Bone marrow (tissue), 2 donors: ENCODE measurements at regions not wholly inside any gene's neighbourhood (a gene's known extent, or its start where the extent isn't known, plus 50 kb on each side); places are given as distances from the start of the nearest gene placed in this dataset.
A peak's percentile ranks its signal among the peaks of the same experiment; 100 is the strongest.
"Not testable (repeated sequence)": the region's sequence is repeated elsewhere in the genome, so short reads cannot be mapped to it uniquely, and the experiment has no call there.

Source experiments
- DNase-seq, 2 donors: peaks; one replicate each; lab custom pipeline; 2025; lab: John Stamatoyannopoulos, UW

DNA sequence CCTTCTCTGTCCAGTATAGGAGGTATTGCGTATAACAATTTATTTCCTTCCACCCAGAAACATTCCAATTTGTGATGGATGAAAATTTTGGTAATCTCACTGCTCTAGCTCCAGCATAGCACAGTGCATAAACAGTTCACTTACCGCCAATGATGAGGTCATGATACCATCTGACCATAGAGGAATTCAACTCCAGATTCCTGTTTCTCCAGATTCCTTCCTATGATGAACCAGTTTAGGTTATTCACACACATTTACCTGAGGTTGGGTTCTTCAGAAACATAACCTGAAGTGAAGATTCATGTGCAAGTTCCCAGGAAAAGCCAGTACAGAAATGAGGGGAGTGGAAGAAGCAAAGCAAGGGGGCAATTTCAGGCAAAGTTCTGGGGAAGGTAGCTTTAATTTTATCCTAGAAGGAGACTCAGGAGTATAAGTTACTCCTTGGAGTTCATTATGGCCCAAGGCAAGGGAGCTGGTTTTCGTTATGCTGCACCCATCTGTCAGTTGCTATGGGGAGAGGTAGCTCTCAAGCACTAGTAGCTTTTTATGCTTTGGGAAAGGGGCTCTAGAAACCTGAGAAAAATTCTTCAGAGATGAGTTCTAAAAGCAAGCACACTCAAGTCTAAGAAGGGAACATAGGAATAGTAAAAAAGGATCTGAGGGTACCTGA is 121.6 kb downstream of the CASP12 start:
- no peak for DNase-seq

DNA sequence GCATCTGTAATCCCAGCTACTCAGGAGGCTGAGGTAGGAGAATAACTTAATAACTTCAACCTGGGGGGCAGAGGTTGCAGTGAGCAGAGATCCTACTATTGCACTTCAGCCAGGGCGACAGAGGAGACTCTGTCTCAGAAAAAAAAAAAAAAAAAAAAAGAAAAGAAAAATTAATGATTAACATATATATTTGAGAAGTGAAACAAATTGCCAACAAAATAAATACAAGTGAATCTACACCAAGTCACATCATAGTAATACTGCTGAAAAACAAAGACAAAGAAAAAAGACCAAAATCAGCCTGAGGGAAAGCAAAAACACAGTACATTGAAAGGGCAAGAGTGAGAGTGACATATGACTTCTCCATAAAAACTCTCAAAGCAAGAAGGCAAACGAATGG is 123.7 kb downstream of the CASP12 start:
- no peak for DNase-seq

DNA sequence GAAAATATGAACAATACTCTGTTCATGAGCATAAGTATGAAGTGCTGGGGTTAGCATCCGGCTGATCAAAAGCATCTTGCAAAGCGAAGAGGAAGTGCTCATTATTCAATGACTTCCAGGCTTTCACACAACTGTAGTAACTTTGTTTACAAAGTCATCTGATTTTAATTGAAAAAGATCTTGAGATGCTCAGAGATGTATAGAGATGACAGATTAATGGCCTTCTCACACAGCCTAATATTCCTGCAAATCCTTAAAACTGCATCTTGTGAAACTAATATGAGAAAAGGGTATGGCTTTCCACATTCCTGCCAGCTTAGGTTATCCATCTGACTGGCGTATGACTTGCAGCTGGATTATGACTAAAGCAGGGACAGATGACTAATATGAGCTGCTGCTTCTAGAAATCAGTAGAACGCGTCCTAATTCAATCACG is 125.4 kb downstream of the CASP12 start:
- DNase-seq: peak in 1 of 2 donors; percentile 22

DNA sequence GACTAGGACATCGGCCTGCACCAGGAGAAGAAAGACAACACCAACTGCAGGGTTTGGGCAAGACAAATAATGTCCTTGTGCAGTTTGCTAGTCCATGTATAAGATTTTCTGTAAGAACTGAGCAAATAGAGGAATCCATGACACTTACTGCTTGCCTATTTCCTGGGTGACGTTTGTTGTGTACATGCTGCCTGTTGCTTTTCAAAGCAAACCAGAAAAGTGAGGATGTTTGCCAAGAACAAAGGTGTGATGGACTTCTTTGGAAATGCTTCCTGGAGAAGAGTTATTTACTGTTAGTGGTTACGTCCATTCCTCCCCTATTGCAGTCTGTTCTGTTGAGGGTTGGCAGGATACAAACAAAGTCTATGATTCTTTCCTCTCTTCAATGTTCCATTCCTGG is 126.5 kb downstream of the CASP12 start:
- no peak for DNase-seq

DNA sequence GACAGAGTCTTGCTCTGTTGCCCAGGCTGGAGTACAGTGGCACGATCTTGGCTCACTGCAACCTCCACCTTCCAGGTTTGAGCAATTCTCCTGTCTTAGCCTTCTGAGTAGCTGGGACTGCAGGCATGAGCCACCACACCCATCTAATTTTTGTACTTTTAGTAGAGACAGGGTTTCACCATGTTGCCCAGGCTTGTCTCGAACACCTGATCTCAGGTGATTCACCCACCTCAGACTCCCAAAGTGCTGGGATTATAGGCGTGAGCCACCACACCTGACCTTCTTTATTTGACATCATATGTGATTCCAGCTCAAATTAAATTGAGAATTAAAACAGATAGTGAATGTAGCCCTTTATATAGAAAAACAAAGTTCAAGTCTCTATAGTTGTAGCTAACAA is 127.2 kb downstream of the CASP12 start:
- DNase-seq: not testable (repeated sequence)

DNA sequence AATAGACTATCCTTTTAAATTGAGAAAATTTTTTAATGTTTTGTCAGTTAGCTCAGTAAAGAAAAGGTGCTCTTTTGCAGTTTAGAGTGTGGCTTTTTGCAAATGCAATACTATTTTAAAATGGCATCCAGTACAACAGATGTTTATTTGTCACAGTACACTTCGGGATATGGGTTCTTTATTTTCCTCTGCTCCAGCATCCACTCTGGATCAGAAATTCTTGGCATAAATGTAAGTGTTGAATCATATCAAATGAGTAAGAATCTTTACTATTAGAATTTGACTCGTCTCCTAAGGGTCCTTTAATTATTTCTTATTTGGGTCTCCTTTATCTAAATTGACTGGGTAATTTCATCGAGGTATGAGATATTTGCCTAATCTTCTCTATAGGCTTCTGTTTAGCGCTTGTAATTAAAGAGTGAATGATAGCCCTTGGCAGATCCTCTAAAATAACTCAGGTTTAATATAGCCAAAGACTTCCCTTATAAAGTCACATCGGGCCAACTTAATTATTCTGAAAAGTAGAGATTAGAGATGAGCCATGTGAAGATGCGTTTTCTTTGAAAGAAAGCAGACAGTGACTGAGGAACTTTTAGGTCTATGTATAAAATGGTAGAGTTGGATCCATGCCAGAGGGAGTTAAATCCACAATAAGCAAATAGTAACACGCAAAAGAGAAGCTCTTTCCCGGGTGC is 132.7 kb downstream of the CASP12 start:
- DNase-seq: no peak

DNA sequence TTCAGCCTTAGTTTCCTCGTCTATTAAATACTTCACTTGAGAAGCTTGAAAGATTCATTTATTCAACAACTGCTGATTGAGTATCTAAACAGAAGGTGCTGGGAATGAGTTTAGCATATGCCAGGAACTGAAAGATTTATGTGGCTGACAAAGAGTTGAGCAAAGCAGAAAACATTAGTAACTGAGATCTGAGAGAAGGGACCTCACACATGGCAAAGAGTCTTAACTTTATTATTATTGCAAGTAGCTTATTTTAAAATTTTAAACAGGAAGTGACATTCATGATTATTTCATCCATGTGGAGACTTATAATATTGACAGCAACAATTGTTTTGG is 133.6 kb downstream of the CASP12 start:
- peak in 1 of 2 donors; percentile 5 for DNase-seq

DNA sequence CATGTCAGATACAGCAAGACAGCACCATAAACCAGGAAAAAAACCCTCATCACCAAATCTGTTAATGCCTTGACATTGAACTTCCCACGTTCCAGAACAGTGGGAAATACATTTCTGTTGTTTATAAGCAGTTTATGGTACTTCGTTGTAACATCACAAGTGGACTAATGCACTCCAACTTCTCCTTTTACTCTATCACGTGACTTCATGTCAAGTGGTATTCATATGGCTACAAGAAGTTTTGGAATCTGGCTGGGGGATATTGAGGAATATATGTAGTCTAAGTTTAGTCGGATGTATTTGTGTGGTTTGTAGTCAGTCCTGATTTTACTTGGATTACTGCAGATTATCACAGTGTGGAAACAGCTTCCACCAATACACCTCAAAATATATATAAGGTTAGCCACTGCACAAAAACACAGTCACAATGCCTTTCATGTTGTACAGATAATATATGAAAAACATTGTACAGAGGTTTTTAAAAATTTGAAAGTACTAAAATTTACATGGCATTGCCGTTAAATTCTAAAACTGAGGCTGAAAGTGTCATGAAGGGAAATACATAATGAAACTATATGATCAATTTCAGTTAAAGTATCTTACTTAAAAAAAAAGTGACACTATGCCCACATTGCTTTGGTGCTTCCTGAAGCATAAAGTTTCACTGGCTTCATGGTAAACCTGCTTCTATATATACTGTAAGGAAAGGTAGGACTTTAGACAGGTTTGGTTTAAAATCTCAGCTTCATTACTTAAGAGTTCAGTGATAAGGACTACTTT is 134.1 kb downstream of the CASP12 start:
- DNase-seq: no peak

DNA sequence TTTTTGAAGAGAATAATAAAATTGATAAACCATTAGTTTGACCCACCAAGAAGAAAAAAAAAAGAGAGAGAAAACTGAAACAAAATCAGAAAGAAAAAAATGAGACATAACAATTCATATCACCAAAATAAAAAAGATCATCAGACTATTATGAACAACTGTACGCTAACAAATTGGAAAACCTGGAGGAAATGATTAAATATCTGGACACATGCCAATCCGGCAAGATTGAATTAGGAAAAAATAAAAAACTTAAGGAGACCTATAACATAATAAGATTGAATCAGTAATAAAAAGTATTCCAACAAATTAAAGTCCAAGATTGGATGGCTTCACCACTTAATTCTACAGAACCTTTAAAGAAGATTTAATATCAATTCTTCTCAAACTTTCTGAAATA is 136.7 kb downstream of the CASP12 start:
- no peak for DNase-seq

DNA sequence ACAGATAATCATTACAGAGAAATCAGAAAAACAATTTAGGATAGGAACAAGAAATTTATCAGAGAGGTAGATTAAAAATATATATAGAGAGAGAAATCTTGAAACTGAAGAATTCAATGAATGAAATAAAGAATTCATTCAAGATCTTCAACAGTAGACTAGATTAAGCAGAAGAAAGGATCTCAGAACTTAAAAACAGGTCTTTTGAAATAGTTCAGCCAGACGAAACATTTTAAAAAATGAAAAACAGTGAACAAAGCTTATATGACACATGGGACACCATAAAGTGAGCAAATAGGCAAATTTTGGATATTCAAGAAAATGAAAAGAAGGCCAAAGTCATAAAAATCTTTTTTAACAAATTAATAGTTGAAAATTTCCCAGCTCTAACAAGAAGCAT is 138.8 kb downstream of the CASP12 start:
- no peak for DNase-seq

DNA sequence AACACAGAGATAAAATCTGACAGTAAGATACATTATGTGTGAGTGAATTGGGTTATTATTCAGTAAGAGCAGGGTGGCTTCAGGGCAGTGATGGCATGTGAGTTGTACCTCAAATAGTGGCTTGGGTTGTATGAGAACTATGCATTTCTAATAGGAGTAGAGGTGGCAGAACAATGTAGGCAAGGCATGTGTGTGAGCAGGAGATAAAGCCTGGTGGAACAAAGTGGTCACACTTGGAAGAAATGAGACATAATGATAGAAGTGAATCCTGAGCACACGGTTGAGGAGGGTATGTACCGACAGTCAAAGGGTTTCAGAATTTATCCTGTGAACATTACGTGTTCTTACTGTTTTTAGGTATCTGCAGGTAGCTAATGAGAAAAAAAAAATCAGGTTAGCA is 159.3 kb downstream of the CASP12 start:
- DNase-seq: no peak

DNA sequence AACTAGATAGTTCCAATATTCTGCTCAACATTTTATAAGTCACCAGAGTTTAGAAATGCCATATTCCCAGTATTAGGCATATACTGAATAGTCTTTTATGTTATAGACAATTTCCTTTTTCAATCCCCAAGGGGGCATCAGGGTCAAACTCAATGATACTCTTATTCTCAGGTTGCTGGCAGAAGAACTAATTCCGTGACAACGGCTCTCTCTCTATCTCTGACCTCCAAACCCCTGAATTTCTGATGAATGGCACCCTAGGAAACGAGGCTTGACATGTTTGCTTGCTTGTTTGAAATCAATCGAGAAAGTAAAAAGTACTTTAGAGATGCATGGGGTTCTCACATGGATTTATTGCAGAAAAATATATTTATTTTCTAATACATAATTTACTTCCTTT is 160.1 kb downstream of the CASP12 start:
- no peak for DNase-seq

DNA sequence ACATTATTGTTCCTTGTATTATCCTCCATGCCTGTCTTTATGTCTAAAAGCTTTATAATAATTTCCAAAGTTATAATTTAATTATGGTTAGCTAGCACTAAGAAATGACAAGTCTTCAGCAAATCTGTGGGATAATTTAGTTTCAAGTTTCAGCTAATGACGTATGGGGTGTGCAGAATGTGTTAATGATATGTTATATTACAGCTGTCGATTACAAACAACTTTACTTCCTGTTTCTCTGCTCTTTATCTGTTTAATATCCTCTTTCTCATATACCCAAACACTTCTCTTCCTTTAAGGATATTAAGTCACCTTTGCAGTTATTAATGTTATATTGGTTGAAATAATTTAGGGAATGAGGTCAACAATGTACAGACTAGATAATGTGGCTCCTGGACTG is 161.8 kb downstream of the CASP12 start:
- peak in 1 of 2 donors; percentile 9 for DNase-seq

DNA sequence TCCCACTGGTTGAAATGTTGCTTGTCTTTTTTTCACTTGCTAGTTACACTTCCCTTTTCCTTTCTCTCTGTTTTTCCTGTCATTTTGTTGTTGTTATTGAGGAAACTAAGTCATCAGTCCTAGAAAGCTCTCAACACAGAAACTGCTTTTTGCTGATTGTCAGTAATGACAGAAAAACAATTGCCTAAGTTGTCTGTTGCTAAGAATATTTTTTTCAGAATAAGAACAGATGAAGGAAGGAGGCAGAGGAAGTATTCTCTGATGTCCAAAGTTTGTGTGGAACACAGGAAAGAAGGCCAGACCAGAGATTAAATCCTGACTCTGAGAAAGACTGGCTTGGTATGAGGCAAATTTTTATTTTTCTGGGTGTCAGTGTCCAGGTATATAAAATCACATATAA is 163.3 kb downstream of the CASP12 start:
- no peak for DNase-seq

DNA sequence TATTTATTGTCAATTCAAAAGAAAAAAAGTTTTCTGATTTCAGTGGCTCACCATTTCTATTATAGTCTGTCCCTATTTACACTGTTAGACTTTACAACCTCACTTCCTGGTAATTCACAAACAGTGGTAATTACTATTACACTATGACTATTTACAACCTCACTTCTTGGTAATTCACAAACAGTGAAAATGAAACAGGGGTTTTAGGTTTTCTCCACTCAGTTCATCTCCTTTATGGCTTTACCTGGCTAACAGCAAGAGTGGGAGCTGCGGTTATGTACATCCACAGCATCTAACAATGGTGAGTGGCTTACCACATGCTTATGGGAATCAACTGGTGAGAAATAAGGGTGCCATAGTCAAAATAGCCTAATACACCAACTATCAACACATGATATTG is 166.4 kb downstream of the CASP12 start:
- DNase-seq: no peak

DNA sequence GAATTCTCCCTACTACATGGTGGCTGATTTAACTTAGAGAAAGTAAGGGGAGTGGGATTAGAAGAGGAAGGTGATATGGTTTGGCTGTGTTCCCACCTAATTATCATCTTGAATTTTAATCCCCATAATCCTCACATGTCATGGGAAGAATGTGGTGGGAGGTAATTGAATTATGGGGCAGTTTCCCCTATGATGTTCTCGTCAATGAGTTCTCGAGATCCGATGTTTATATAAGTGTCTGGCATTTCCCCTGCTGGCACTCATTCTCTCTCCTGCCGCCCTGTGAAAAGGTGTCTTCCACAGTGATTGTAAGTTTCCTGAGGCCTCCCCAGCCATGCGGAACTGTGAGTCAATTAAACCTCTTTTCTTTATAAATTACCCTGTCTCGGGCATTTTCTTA is 169.3 kb downstream of the CASP12 start:
- DNase-seq: no peak

DNA sequence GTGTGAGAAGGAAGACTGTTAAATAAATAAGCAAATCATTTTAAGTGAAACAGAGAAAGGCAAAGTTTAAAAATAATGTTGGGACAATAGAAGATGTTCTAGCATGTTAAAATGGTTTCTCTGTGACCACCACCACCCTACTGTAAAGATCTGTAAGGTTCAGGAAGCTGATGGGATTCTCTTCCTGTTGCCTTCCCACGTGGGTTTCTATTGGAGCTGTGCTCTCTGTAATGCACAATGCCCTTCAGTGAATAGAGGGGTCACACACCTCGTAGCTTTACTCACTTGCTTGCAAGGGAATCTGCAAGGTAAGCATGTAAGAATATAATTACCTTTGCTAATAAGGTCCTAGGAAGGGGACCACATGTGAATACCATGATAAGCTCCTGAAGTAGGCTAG is 170.5 kb downstream of the CASP12 start:
- no peak for DNase-seq

DNA sequence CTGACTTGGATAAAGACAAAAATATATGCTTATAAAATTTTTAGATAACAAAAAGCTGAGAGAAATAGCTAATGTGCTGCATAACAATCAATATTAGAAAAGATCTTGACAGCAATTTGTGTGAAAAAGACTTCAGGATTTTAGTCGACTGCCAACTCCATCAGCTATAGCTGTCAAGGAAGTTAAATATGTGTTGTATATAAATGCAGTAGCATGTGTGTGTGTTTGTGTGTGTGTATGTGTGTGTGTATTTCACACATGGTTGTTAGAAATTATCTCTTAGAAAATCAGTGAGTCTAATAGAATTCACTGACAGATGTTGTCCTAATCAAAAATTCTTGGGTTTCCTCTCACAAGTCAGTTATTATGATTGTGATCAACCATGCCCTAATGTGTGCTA is 171.2 kb downstream of the CASP12 start:
- no peak for DNase-seq

DNA sequence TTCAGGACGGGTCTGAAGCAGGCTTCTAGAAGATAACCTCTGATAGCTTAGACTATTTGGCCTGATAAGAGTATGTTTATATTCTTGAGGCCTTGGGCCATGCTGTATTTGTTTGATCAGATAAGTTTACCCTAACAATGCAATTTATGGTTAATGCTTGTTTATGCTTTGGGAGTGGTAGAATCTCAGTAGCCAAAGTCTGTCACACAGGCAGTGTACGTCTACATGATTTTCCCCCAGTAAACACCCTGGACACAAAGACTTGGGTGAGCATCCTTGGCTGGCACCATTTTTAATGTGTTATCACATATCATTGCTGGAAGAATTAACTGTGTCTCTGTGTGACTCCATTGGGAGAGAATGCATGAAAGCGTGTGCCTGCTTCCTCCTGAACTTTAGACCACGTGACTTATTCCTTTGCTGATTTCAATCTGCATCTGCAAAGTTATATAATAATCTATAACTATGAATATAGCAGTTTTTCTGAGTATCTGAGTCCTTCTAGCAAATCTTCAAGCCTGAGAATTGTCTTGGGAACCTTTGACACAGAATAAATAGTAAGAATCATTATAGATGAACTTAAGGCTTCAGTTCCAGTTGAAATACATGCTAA is 172.4 kb downstream of the CASP12 start:
- no peak for DNase-seq

DNA sequence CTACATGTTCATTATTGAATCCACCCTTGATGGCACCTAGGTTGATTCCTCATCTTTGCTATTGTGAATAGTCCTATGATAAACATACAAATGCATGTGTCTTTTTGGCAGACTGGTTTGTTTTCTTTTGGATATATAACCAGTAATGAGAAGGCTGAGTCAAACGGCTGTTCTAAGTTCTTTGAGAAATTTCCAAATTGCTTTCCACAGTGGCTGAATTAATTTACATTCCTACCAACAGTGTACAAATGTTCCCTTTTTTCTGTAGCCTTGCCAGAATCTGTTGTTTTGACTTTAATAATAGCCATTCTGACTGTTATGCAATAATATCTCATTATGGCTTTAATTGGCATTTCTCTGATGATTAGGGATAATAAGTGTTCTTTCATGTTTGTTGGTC is 184.9 kb downstream of the CASP12 start:
- no peak for DNase-seq

DNA sequence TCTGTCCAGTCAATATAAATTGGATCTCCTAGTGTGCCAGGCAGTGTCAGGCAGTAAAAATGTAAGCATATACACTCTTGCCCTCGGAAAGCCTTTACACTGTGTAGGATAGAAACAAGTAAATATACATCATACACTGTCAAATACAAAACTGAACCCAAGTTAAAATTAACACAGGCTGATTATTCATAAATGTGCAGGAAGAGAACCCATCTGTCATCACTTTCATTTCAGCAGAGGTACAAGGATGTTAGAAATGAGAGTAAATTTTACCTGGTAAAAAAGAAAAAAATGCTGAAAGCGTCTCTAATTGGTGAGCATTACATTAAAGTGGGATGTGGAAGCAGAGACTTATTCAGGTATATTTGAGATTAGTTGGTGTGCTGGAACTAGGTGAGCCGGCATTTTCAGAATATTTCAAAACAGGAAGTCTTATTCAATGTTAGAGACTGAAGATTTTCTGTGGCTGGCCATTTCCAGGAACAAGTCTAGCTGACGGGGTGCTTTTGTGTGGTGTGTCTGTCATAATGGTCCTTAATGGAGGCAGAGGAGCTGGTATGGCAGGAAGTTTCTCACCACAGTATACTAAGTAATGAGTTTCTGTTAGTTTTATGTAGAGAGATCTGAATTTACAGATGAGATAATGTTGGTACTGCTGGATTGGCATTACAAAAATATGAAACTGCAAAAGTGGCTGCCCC is 192.6 kb downstream of the CASP12 start:
- peak; percentile 9 to 97 for DNase-seq

DNA sequence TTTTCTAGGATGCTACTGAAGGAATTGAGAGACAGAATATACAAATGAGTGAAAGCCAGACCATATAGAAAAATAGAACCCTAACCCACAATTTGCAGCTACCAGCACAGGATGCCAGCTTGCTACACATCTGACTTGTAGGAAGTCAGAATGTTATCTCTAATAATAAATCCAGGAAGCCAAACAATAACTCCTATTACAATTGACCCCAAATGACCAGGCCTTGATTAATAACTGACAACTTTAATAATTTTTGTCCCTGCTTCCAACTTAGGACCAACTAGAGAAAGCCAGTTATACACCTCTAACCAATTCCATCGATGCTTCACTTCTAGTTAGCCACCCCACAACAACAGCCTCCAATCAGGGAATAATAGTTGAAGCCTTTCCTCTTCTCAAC is 193.4 kb downstream of the CASP12 start:
- no peak for DNase-seq
